NCI-H2029 treated with DMSO at 0.1 percent for 48 hours (cell line): ENCODE measurements at regions not wholly inside any gene's neighbourhood (a gene's known extent, or its start where the extent isn't known, plus 50 kb on each side); places are given as distances from the start of the nearest gene placed in this dataset.

Experiments used
- DNase-seq: peaks from one replicate; lab custom pipeline; 2025; lab: John Stamatoyannopoulos, UW

GRCh38 chr20:12276011-12276673 lies 358.4 kb downstream of the BTBD3 start:
- DNase-seq, result no peak

- no peak for DNase-seq
These were observed 369.9 kb downstream of the BTBD3 start for GRCh38 chr20:12287575-12287974.

DNA sequence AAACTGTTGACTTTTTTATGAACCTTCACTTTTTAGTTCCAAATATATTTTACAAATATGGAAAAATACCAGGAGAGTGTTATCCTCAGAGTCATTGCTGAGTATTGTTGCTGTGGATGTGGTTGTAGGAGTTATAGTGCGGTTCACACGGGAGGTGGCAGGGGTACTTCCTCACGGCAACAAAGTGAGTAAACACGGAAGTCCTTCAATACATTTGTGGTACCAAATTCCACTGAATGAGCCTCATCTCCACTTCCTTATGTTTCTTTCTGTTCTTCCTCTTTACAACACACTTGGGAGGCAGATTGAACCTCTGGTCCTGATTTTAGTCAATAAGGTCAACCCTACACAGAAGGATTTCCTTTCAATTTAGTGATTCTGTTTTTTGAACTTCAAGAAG lies 371.8 kb downstream of the BTBD3 start:
- no peak for DNase-seq

DNA sequence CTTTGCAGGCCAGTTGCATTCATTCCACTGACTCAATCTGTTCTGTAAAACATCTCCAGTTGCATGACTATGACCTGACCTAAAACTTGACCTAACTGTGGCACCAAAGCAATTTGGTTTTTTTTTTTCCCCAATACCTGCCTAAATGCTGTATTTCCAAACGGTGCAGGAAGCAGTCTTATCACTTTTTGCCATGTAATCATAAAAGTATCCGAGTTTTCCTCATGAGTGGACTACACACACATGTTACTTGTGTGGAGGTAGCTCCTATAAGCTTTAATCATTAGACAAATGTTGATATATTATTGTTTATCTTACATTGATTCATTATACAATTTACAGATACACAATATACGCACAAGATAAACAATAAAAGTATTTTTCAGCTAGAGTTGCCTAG lies 373.7 kb downstream of the BTBD3 start:
- DNase-seq, result no peak

GRCh38 chr20:12293900-12294299 lies 376.2 kb downstream of the BTBD3 start:
- DNase-seq, result no peak

GRCh38 chr20:12294678-12295077 lies 377.0 kb downstream of the BTBD3 start:
- DNase-seq, result no peak

DNA sequence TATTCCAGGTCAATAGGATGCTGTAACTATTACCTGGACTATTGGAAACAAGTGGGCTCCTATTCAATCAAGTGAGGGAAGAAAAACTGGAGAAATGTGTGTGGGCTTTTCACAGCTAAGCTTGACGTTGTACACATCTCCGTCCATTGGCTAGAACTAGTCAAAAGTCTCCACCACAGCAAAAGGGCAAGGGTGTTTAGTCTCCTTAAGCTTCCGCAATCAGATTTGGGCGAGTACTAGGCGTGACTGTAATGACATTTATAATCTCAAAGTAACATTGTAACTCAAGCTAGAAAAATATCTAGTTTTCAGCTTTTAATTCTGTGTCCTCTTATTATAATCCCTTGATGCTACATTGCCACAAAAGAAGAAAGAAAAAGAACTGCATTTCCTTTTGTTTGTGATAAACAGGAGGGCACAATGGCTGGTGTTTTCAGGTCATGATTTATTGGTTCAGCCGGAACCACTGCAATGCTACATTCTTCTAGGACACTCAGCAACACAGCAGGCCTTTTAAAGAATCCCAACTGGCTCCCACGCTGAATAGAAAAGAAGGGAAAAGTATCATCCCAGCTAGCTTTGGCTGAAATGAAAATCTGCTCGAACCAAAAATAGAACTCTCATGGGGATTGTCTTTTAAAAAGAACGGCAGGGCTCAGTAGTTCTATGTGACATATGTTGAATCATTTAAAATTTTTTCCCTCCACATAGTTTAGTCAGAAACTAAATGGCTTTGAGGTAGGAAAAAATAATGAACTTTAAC lies 387.7 kb downstream of the BTBD3 start:
- no peak for DNase-seq

- no peak for DNase-seq
These were observed 388.4 kb downstream of the BTBD3 start for GRCh38 chr20:12306107-12306506.

DNA sequence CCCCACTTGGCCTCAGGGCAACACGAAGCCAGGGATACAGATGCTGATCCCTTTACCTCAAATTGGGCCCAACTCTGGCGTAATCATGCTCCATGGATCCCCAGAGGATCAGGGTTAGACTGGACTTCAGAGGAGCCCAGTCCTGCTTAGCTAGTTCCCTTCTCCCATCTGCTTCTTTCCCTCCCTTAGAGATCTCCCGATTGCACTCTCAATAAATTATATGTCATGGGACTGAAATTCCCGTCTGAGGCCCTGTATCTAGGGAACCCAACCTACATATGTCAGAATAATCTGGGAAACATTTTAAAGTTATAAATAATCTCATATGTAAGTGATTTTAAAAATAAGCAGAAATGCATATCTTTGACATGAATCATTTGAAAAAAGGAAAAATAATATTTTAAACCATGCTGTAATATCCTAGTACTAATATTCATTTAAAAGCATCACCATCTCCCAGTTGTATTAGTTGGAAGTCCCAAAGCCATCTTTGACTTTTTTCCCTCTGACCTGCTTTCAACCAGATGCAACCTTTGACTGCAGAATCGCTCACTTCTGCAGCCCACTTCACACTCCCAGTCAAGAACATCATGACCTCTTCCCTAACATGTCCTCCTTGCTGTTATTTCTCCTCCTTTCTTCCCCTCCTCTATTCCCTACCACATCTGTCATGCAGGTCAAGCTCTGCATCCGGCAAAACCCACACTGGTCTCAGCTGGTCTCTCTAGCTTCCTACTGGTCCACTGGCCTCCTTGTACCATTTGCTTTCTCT lies 393.6 kb downstream of the BTBD3 start:
- no peak for DNase-seq

DNA sequence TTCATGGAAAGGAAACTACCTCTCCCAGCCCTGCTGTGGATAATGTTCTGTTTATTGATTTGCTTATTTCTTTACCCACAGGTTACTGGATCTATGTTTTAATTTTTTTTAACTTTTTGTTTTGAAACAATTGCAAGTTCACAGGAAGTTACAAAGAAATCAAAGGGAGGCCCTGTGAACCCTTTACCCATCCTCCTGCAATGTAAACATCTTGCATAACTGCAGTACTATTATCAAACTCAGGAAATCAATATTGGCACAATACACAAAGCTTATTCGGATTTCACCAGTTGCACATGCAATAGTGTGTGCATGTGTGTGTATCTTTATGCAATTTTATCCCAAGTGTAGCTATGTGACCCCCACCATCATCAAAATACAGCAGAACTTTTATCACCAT lies 398.0 kb downstream of the BTBD3 start:
- DNase-seq, result no peak

DNA sequence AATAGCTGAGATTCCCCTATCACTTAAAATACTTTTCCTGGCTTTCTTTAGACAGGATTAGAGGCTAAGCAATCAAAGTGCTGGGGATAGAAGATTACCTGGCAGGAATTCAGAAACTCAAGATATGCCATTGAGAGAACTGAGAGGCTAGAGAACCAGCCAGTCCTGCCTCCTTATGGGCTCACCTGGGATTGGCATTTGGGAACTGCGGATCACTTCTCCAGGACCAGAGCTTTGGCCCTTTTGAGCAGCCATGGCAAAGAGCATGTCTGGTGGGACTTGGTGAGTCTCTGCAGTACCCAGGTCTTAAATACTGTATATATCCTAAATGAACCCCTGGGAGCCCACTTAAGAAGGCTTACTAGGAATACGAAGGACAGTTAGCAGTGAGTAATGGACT lies 399.1 kb downstream of the BTBD3 start:
- no peak for DNase-seq

DNA sequence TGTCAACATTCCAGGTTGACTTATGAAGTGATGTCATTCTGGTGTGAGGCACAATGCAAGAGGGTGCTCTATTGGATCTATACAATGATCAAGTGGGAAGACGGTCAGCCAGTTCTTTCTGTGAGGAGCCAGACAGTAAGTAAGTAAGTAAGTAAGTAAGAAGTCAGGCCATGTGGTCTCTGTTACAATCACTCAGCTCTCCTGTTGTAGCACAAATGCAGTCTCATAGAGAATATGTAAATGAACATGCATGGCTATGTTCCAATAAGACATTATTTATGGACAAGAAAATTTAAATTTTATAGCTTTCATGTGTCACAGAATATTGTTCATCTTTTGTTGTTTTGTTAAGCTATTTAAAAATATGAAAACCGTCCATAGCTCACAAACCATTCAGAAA lies 399.7 kb downstream of the BTBD3 start:
- no peak for DNase-seq

DNA sequence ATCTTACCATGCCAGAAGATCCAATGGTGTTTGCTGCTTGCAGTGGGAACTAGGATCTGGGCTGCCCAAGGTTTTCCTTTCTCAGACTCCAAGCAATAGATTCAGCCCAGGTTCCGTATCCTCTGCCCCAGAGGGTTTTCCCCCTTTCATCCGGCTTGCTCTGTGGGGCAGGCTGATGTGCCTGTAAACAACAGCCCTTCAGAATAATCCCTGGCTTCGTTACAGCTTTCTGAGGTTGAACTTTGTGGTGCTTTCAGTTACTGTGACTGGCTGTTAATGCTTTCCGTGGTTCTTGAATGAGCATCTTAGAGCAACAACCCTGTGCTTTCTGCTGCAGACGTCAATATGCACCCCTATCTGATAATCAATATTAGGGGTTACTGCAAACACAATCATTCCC lies 400.4 kb downstream of the BTBD3 start:
- DNase-seq, result no peak

DNA sequence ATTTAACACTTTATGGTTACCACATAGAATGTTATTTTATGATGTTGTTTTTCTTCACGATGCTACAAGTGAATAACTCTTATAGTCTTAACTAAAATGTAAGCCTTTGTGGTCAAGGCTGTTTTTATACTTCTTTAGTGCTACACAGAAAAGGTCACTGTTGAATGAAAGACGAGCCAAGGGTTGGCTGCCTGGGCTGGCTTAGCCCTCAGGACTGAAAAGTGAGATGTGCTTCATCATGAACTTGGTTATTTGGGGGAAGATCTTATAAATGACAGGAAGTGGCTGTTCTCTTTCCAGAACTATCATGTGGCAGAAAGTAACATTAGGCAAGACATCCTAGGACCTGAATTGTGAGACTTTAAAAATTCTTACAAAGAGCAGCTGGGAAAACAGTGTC lies 404.0 kb downstream of the BTBD3 start:
- DNase-seq, result no peak

GRCh38 chr20:12327205-12327604 lies 409.5 kb downstream of the BTBD3 start:
- DNase-seq, result no peak

DNA sequence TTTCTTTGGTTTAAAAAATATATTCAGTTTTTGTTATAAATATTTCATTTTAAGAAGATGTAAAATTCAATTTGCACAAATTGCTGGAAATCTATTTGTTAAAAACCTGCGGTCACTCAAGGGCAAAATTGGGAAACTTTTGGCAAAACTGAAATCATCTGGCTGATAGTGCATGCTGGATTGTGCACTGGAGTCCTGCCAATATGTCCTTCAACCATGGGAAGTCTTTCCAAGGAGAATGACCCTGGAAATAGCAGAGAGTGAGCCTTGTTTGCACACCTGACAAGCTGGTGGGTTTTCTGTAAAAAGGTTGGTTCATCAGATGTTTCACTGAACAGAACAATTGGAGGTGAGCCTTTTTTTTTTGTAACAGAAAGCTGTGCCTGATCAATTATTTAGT lies 413.5 kb downstream of the BTBD3 start:
- peak; percentile 20 for DNase-seq

- no peak for DNase-seq
These were observed 419.9 kb downstream of the BTBD3 start for GRCh38 chr20:12337601-12338000.

DNA sequence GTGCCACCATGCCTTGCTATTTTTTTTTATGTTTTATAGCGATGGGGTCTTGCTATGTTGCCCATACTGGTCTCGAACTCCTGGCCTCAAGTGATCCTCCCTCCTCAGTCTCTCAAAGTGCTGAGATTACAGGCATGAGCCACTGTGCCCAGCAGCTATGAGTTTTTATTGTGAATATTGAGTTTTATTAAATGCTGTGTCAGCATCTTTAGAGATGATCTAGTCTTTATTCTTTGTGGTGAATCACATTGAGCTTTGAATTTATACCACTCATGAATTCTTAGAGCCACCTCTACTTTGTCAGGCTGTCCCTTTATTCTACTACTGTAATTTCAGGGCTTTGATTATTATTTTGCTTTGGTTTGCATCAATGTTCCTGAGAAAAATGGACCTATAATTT lies 428.3 kb downstream of the BTBD3 start:
- no peak for DNase-seq

DNA sequence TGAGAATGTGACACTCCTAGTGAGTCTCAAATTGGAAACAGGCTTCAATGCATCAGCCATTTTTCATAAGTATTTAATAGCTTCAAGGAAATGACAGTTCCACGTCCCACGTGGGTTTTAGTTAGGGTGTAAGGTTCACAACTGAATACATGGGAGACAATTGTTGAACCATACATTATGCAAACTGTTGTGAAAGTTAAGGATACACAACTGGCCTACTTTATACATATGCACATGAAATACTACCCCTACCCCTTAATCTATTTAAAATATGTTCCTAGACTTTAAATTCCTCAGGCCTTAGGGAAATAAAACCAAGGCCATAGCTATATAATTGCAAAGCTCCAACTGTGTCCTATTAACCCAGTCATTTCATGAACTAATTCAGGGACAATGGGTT lies 436.1 kb downstream of the BTBD3 start:
- DNase-seq, result no peak

- DNase-seq, result no peak
These were observed 437.0 kb downstream of the BTBD3 start for GRCh38 chr20:12354725-12355124.

DNA sequence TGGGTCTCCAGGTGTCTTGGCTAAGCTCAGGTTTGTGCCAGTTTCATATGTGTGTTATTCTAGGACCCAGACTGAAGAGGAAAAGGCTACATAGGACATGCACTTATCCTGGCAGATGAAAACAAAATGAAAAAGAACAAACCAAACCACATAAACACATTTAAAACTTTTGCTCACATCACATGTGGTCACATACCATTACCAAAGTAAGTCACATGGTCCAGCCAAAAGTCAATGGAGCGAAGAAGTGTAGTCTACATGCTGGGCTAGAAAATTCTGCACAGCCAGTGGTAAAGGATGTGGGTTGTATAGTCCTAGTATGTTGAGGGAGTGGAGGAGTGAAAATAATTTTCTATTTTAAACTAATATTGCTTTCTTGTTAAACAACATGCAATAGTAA lies 437.5 kb downstream of the BTBD3 start:
- DNase-seq, result no peak

DNA sequence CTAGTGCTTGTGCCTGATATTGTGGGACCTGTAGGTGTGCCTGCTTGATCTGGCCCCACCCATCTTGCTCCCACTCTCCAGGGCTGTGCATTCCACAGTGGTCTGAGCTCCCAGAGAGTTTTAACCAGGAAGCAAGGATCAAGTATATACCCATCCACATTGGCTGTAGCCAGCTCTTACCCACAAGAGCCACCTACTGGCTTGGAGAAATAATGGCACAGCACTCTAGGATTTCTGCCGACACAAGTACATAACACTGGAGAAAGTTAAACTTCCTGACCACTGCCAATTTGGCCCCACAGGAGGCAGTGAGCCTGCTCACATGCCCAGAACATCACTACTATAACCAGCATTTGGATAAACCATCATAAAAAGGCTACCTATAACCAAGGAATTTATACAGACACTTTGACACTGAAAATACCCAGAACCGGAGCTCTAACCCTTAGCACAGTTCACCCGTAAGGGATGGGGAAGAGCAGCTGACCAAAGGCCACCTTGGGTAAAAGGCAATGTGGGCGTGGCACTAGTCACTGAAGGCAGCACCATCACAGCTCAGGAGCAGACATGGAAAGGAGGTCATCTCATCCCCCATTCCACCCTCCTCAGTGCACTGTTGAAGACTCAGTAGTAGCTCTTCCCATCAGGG lies 440.4 kb downstream of the BTBD3 start:
- DNase-seq, result no peak

DNA sequence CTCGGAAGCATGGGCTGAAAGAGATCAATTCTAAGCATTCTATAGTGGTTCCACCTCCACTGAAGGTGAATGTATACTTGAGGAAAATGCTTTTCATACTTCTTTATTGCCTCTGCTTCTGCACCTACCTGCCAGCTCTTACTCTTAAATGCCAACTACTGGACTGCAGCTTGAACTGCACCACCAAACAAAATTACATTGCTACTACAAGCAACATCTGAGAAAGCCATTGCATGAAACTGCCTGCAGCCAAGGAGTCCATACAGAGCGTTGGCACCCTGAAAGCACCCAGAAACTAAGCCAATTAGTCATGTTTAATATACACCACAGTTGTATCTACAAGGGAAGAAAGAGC lies 440.9 kb downstream of the BTBD3 start:
- no peak for DNase-seq
